NCI-H2029 treated with DMSO at 0.1 percent for 48 hours (cell line): ENCODE measurements at regions not wholly inside any gene's neighbourhood (a gene's known extent, or its start where the extent isn't known, plus 50 kb on each side); places are given as distances from the start of the nearest gene placed in this dataset.
"Not testable (repeated sequence)": the region's sequence is repeated elsewhere in the genome, so short reads cannot be mapped to it uniquely, and the experiment has no call there.

Experiments
- DNase-seq: peaks from one replicate; lab custom pipeline; 2025; lab: John Stamatoyannopoulos, UW

DNA sequence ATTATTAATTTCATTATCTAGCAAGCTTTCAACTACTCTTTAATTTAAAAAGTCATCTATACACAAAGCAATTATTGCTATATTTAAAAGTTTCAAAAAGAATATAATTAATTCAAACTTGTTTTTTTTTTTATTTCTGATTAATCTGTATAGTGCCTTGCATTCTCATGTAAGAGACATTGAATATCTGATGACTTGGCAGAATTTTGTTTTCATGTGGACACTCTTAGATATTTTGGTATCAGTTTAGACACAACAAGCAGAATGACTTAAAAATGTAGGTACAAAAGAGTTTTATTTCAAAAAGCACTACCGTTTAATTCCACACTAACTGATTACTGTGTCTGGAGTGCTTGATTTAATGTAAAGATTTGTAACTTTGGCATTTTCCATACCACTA, 1129.6 kb downstream of the PDHA2 start:
- no peak for DNase-seq

DNA sequence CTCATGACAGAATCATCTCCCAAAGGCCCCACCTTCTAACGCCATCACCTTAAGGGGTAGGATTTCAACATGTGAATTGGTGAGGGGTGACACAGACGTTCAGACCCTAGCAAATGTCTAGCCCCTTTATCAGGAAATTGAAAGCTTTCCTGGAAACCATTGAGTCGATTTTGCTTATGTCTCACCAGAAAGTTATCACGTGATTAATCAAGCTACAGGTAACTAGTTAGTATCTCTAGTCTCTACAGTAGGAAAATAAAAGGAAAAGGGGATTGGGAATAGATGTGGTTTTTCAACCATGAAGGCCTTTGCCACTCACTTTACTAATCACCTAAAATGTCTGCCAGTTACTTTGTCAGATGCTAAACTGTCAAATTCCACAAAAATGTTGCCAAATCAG, 1133.0 kb downstream of the PDHA2 start:
- no peak for DNase-seq

- DNase-seq = no peak
Observed at GRCh38 chr4:96974295-96974694, 1134.4 kb downstream of the PDHA2 start.

- peak; percentile 24 for DNase-seq
Observed at GRCh38 chr4:96983830-96984229, 1143.9 kb downstream of the PDHA2 start.

GRCh38 chr4:96986816-96987215, 1146.9 kb downstream of the PDHA2 start:
- no peak for DNase-seq

- DNase-seq = no peak
Observed at GRCh38 chr4:96991083-96991482, 1151.2 kb downstream of the PDHA2 start.

DNA sequence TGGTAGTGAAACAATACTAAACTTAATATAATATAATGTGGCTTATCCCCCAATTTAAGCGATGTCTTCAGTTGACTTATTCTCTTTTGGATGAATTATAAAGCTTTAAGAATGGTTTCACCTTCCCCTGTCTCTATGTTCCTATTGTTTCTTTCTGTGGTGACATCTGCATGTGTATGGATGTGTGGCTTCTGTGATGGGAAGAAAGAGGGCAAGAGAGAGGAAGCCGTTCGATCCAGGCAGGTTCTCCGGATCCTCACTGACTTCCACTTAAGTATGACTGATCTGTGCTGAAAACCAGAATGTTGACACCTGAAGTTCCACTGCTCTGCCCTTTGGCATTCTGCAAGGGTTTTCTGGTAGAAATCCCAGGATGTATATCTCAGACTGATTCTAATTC, 1150.8 kb downstream of the STPG2 start:
- no peak for DNase-seq

GRCh38 chr4:96993560-96993959, 1149.7 kb downstream of the STPG2 start:
- DNase-seq = no peak

DNA sequence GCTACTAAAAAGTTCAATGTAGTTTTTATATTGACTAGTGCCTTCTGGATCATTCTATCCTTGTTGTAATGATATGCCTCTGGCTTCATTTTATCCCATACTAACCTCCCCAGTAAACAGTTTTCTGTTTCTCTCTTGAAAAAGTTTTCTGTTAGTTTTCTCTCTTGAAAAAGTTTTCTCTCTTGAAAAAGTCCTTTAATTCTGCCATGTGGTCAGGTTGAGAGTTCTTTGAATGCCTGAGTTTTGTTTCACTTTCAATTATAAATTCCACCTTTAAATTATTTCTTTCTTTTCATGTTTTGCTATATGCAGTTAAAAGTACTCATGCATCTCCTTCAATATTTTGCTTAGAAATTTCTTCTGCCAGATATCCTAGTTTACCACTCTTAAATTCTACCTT, 1139.6 kb downstream of the STPG2 start:
- no peak for DNase-seq

DNA sequence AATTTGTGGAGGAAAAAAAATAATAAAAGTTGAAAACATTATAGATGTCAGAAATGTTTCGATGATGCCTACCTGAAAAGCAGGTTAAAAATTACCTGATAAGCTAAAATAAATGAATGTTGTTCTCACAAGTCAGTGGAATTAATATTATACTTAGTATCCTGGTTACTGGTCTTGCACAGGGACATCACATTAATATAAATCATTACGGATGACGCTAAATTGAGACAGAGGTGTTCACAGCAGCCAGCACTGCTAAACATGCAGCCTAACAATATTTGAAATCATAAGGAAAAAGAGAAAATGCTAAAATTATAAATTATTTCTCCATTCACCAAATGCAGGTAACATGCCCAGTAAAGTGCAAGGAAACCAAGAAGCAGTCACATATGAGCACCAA, 1130.0 kb downstream of the STPG2 start:
- no peak for DNase-seq

DNA sequence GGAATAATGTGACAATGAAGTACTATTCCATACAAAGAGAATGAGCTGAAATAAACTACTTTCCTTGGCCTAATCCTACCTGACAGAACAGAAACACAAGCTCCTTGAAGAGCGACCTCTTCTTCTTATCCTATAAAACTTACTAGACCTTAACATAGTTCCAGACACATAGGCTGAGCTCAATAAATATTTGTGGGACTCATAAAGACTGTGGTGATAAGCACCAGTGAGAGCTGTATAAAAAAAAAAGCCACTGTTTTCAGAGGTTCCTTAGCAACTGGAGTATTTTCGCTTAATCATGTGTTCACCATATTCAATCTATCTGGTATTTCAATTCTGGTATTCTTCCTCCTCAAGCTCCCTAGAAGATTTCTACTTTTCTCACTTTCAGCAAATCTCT, 1129.6 kb downstream of the STPG2 start:
- DNase-seq = no peak

GRCh38 chr4:97015301-97015700, 1128.0 kb downstream of the STPG2 start:
- DNase-seq = no peak

GRCh38 chr4:97016186-97016907, 1126.9 kb downstream of the STPG2 start:
- DNase-seq = no peak

GRCh38 chr4:97027728-97028410, 1115.4 kb downstream of the STPG2 start:
- no peak for DNase-seq

GRCh38 chr4:97028785-97029184, 1114.5 kb downstream of the STPG2 start:
- DNase-seq = no peak

DNA sequence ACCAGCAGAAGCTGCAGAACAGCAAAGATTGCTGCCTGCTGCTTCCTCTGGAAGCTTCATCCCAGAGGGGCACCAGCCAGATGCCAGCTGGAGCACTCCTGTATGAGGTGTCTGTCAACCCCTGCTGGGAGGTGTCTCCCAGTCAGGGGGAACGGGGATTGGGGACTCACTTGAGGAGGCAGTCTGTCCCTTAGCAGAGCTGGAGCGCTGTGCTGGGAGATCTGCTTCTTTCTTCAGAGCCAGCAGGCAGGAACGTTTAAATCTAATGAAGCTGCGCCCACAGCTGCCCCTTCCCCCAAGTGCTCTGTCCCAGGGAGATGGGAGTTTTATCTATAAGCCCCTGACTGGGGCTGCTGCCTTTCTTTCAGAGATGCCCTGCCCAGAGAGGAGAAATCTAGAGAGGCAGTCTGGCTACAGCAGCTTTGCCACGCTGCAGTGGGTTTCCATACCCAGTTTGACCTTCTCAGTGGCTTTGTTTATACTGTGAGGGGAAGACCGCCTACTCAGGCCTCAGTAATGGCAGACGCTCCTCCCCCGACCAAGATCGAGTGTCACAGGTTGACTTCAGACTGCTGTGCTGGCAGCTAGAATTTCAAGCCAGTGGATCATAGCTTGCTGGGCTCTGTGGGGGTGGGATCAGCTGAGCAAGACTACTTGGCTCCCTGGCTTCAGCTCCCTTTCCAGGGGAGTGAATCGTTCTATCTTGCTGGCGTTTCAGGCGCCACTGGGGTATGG, 1105.7 kb downstream of the STPG2 start:
- peak; percentile 2 for DNase-seq

DNA sequence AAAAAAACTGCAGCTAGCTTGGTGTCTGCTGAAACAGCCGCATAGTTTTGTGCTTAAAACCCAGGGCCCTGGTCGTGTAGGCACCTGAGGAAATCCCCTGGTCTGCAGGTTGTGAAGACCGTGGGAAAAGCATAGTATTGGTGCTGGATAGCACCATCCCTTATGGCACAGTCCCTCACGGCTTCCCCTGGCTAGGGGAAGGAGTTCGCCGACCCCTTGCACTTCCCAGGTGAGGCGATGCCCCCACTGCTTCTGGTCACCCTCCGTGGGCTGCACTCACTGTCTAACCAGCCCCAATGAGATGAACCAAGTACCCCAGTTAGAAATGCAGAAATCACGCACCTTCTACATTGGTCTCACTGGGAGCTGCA, 1105.1 kb downstream of the STPG2 start:
- DNase-seq = no peak

DNA sequence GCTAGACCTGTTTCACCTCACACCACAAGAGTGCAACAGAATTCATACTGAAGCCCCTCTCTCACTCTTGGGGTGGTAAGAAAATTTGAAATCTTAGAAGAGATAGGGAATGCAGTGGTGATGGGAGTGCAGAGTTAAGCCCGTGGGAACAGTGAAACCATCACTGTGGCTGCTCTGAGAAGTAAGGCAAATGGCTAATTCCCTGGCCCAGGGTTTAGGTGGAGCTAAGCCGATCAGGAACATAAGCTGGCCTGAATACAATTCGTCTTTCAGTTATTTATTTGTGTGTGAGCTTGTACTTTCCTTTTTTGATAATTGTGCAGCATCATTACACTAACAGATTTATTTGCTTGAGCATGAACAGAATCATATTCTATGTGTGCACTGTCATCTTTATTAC, 1070.6 kb downstream of the STPG2 start:
- no peak for DNase-seq

DNA sequence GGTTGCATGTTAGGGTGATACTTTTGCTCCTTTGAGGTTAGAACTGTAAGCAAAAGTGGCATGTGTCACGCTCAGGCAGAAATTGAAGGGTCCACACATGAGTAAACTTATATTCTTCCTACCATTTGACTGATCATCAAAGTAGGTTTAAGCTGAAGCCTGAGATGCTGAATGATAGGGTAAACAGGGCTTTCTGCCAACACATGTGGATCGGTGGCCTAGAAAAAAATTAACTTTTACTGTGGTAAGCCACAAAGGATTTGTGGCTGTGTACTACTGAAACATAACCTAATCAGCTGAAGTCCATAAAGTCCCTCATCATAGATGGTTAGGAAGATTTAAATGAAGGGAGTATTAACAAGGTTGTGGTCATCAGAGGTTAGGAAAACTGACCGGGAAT, 1070.1 kb downstream of the STPG2 start:
- no peak for DNase-seq

GRCh38 chr4:97074531-97074930, 1068.7 kb downstream of the STPG2 start:
- no peak for DNase-seq

GRCh38 chr4:97081951-97082350, 1061.3 kb downstream of the STPG2 start:
- DNase-seq = no peak

DNA sequence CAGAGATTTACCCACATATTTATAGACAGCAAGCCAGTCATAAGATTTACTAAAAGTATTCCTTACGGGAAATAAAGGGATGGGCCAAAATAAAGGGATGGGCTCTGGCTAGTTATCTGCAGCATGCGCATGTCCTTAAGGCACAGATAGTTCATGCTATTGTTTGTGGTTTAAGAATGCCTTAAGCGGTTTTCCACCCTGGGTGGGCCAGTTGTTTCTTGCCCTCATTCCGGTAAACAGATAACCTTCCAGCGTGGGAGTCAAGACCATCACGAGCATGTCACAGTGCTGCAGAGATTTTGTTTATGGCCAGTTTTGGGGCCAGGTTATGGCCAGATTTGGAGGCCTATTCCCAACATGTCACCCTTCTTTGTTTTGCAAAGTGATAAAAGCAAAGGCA, 1046.2 kb downstream of the STPG2 start:
- DNase-seq = not testable (repeated sequence)

DNA sequence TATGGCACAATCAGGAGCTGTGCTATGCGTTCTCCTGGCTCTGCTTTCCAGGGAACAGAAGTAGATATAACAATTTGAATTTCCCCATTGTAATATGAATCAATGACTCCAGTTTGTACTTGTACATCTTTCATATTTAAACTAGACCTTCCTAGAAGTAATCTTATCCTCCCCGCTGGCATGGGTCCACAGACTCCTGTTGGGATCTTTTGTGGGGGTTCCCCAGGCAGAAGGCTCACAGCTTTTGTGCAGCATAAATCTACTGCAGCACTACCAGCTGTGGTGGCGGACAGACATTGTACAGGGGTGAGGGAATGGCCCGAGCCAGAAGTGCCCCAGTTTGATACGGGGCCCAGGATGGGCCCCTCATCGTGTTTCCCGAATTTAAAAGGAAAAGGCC, 1042.1 kb downstream of the STPG2 start:
- DNase-seq = not testable (repeated sequence)
